GM10248 (cell line): ENCODE measurements at regions not wholly inside any gene's neighbourhood (a gene's known extent, or its start where the extent isn't known, plus 50 kb on each side); places are given as distances from the start of the nearest gene placed in this dataset.

ENCODE experiments used
- CTCF ChIA-PET: fragments of 300-600 bp; sonication (Branson Sonifier 250); formaldehyde crosslinking; extraction: SDS; loops from one replicate; lab custom pipeline; 2021; ENCODE audit warnings: antibody characterized with exemption; lab: Yijun Ruan, JAX
- POLR2A ChIA-PET: fragments of 350-650 bp; sonication (Branson Sonifier 250); formaldehyde crosslinking; extraction: SDS; loops from one replicate; lab custom pipeline; 2020; ENCODE audit warnings: antibody characterized with exemption; lab: Yijun Ruan, JAX
- DNase-seq: peaks from one replicate; pipeline ENCODE4 v3.0.0; 2012; ENCODE audit errors: extremely low spot score
- TF ChIP-seq, protein P1 (sequence below): IDR thresholded peaks from 2 replicates; pipeline ENCODE4 v1.5.1; 2012; ENCODE audit warnings: mild to moderate bottlenecking, low read depth; ENCODE audit errors: extremely low read depth, missing control alignments, control extremely low read depth

GRCh38 chr10:105875050-105875449 lies 1234.0 kb downstream of the SORCS3 start:
- TF ChIP-seq, protein P1, sequence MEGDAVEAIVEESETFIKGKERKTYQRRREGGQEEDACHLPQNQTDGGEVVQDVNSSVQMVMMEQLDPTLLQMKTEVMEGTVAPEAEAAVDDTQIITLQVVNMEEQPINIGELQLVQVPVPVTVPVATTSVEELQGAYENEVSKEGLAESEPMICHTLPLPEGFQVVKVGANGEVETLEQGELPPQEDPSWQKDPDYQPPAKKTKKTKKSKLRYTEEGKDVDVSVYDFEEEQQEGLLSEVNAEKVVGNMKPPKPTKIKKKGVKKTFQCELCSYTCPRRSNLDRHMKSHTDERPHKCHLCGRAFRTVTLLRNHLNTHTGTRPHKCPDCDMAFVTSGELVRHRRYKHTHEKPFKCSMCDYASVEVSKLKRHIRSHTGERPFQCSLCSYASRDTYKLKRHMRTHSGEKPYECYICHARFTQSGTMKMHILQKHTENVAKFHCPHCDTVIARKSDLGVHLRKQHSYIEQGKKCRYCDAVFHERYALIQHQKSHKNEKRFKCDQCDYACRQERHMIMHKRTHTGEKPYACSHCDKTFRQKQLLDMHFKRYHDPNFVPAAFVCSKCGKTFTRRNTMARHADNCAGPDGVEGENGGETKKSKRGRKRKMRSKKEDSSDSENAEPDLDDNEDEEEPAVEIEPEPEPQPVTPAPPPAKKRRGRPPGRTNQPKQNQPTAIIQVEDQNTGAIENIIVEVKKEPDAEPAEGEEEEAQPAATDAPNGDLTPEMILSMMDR: no peak
- CTCF ChIA-PET: interaction anchor here (0.7 to 1.0 kb wide), 2 partner anchors 9 to 13 kb away, joined by 3 read pairs; no protein-coding TSS in a partner anchor

DNA sequence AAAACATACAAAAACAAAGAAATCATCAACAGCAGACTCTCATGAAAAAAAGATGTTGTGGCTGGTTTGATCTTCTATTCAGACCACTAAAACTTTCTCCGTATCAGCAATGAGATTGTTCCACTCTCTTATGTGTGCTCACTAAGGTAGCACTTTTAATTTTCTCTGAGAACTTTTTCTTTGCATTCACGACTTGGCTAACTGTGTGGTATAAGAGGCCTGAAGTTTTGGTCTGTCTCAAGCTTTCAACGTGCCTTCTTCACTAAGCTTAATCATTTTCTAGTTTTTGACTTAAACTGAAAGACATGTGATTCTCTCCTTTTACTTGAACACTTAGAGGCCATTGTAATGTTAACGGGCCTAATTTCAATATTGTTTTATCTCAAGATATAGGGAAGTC lies 1231.6 kb downstream of the SORCS3 start:
- DNase-seq: no peak
- TF ChIP-seq, protein P1: no peak
- POLR2A ChIA-PET: no interaction called here
- CTCF ChIA-PET: no interaction called here

More at GRCh38 chr10:105875050-105875449, 1234.0 kb downstream of the SORCS3 start:
- DNase-seq: no peak
- POLR2A ChIA-PET: no interaction called here

DNA sequence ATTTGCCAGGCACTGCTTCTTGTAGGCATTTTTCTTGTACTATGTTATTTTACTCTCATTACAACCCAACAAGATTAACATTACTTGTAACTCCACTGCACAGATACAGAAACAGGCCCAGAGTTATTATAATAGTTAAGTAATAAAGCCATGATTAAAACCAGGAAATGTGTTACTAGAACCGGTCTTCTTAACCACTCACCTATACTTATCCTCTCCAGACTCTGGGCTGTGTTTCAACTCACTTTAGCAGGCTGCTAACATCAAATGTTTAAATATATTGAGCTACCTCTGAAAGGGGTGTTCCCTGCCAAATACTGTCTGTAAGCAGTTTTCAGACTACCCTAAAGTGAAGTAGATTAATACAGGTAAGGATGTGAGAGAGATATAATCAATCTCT lies 1227.8 kb downstream of the SORCS3 start:
- DNase-seq: no peak
- TF ChIP-seq, protein P1: no peak
- CTCF ChIA-PET: interaction anchor here (1.1 kb wide), 1 partner anchor 41 kb away, joined by 3 read pairs; no protein-coding TSS in a partner anchor
- POLR2A ChIA-PET: no interaction called here

DNA sequence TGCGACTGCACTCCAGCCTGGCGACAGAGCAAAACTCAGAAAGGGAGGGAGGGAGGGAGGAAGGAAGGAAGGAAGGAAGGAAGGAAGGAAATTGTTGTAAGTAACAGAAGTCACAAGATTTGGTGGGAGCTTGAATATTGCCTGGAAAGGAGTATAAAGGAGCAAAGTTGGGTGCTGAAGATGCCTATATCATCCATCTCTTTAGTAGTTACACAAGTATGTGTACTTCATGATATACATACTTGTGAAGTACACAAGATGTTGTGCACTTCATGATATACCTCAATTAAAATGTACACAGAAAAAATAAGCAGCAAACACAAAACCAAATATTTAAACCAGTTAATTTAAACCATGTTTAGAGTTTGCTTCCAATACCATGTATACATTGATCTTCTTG lies 1223.8 kb downstream of the SORCS3 start:
- ChIA-PET CTCF (no interaction called here), POLR2A (no interaction called here)
- no peak for DNase-seq
- TF ChIP-seq, protein P1: no peak

- TF ChIP-seq, protein P1: no peak
- ChIA-PET POLR2A (no interaction called here), CTCF (no interaction called here)
- no peak for DNase-seq
Observed at GRCh38 chr10:105857268-105858264, 1216.5 kb downstream of the SORCS3 start.

GRCh38 chr10:105855791-105856190 lies 1214.7 kb downstream of the SORCS3 start:
- TF ChIP-seq, protein P1: no peak
- POLR2A ChIA-PET: no interaction called here
- CTCF ChIA-PET: no interaction called here
- DNase-seq: no peak
